ENCODE measurements at regions not wholly inside any gene's neighbourhood (a gene's known extent, or its start where the extent isn't known, plus 50 kb on each side); places are given as distances from the start of the nearest gene placed in this dataset.

DNA sequence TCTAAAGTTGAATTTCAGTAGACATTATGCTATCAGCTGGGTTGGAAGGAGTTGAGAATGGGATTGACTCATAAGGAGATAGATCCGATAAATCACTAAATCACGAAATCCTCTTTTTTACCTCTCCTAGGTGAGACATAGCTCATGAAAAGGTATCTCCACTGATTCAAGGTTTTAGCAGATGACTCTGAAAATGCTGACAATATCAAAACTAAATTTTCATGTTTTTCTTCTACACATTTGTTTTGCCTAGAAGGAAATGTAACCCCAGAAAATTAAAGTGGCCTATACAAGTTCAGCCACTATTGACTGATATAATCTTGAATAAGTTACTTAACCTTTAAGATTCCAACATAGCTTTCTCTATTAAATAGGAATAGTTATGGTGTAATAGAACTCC is 82.2 kb upstream of the VWDE start:
- peaks cover under 1% of the 10 kb centered on the region; the same call in 1 of the 2 replicates for H3K4me1 ChIP-seq (ENCODE audit: insufficient read depth, low read length)
- no peaks in the 10 kb centered on the region for H3K9me3 ChIP-seq (ENCODE audit: low read length)
- no peak overlapping the region for H3K4me2 ChIP-seq (ENCODE audit: low read length)
- no peaks in the 10 kb centered on the region for H3K36me3 ChIP-seq (ENCODE audit: low read depth, low read length)
- no peaks in the 10 kb centered on the region for H3K9me2 ChIP-seq (replicated peaks; ENCODE audit: low read length)
- H3K27me3 ChIP-seq (ENCODE audit: low read length), result no peaks in the 10 kb centered on the region
- no peak overlapping the region for H3K4me3 ChIP-seq (ENCODE audit: low read length)
- DNase-seq (no peak), ATAC-seq (no peak)
- intact Hi-C loops (cut with micrococcal nuclease), result no loop called here
- H3K79me2 ChIP-seq (ENCODE audit: low read length), result no peaks in the 10 kb centered on the region
- ChIA-PET POLR2A (ENCODE audit: unreplicated experiment) (no interaction called here), CTCF (no interaction called here)
- no peaks in the 10 kb centered on the region for H3F3A ChIP-seq (ENCODE audit: low read length, unreplicated experiment)
- no peak overlapping the region for H3K9ac ChIP-seq (ENCODE audit: low read length)
- no peak overlapping the region for H3K27ac ChIP-seq (ENCODE audit: low read length)
- H2AFZ ChIP-seq (ENCODE audit: low read length), result no peak overlapping the region
- H4K20me1 ChIP-seq (ENCODE audit: low read length), result no peaks in the 10 kb centered on the region
- TF ChIP-seq EZH2phosphoT487 (IDR thresholded peaks at IDR 0.05; ENCODE audit: borderline replicate concordance, low read length), result no peak
- no peak for TF ChIP-seq EZH2 (IDR thresholded peaks at IDR 0.05; ENCODE audit: low read length, unreplicated experiment)
- TF ChIP-seq, protein P1, sequence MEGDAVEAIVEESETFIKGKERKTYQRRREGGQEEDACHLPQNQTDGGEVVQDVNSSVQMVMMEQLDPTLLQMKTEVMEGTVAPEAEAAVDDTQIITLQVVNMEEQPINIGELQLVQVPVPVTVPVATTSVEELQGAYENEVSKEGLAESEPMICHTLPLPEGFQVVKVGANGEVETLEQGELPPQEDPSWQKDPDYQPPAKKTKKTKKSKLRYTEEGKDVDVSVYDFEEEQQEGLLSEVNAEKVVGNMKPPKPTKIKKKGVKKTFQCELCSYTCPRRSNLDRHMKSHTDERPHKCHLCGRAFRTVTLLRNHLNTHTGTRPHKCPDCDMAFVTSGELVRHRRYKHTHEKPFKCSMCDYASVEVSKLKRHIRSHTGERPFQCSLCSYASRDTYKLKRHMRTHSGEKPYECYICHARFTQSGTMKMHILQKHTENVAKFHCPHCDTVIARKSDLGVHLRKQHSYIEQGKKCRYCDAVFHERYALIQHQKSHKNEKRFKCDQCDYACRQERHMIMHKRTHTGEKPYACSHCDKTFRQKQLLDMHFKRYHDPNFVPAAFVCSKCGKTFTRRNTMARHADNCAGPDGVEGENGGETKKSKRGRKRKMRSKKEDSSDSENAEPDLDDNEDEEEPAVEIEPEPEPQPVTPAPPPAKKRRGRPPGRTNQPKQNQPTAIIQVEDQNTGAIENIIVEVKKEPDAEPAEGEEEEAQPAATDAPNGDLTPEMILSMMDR (conservative IDR thresholded peaks at IDR 0.05; ENCODE audit: low read depth, low read length), result no peak
- no TSS peak for BruUV-seq (replicated peaks)

DNA sequence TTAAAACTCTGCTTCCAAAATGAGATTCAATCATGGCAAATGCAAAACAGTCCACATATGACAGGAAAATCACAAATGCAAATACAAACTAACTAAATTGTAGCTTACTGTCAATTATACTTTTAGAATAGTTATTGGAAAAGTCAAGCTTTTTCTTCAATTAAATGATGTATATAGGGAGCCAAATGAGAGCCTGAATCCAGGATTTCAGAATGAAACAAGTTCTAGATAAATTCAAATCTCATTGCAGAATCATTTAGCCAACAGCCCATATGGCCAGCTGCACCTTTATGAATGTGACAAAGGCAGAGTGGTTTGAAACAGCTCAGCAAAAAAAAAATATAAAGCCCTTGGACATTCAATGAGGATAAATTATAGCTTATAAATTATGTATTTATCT is 82.2 kb upstream of the SCIN start:
- H3K79me2 ChIP-seq (ENCODE audit: low read length), result no peaks in the 10 kb centered on the region
- ATAC-seq (no peak), DNase-seq (no peak)
- CTCF ChIA-PET, result interaction anchor here (1.4 kb wide), 1 partner anchor 30 kb away, joined by 12 read pairs; no protein-coding TSS in a partner anchor
- no peaks in the 10 kb centered on the region for H4K20me1 ChIP-seq (ENCODE audit: low read length)
- no peaks in the 10 kb centered on the region for H3K9me3 ChIP-seq (ENCODE audit: low read length)
- intact Hi-C loops (cut with micrococcal nuclease), result no loop called here
- H3K27me3 ChIP-seq (ENCODE audit: low read length), result no peaks in the 10 kb centered on the region
- H2AFZ ChIP-seq (ENCODE audit: low read length), result no peak overlapping the region
- H3K4me1 ChIP-seq (ENCODE audit: insufficient read depth, low read length), result peaks cover 25% of the 10 kb centered on the region
- H3K36me3 ChIP-seq (ENCODE audit: low read depth, low read length), result no peaks in the 10 kb centered on the region
- H3F3A ChIP-seq (ENCODE audit: low read length, unreplicated experiment), result no peaks in the 10 kb centered on the region
- H3K4me2 ChIP-seq (ENCODE audit: low read length), result no peak overlapping the region
- no peak overlapping the region for H3K27ac ChIP-seq (ENCODE audit: low read length)
- no peak overlapping the region for H3K9ac ChIP-seq (ENCODE audit: low read length)
- no peak overlapping the region for H3K4me3 ChIP-seq (ENCODE audit: low read length)
- BruUV-seq (replicated peaks), result no TSS peak
- POLR2A ChIA-PET (ENCODE audit: unreplicated experiment), result no interaction called here
- TF ChIP-seq EZH2 (IDR thresholded peaks at IDR 0.05; ENCODE audit: low read length, unreplicated experiment) (no peak), EZH2phosphoT487 (IDR thresholded peaks at IDR 0.05; ENCODE audit: borderline replicate concordance, low read length) (no peak)
- TF ChIP-seq, protein P1 (conservative IDR thresholded peaks at IDR 0.05; ENCODE audit: low read depth, low read length), result no peak
- no peaks in the 10 kb centered on the region for H3K9me2 ChIP-seq (replicated peaks; ENCODE audit: low read length)

DNA sequence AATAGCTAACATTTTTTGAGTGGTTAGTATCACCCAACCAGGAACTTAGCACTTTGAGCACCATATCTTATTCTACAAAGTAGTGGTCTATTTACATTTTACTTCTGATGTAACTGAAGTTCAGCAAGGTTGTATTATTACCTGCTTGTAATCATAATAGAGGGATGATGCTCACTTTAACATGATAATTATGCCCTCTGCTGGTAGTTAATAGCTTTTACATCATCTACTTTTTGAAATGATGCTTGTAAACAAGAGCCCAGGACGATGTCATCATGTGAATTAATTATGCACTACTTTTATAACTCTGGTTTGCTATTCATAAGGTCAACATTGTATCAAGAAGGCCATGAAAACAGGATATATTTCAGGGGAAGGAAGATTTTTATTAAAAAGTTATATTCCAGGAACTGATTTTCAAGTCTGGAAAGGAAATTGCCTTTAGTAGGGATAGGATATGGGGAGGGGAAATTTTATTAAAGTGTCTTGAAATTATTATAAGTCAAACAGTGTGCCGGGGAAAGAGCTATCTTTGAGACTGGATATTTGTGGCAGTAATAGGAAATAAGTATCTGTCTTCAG is 80.3 kb upstream of the SCIN start:
- CTCF ChIA-PET, result interaction anchor here (0.6 to 2.2 kb wide), 7 partner anchors 32 to 660 kb away, joined by 3 to 73 read pairs (median 4); no protein-coding TSS in a partner anchor
- POLR2A ChIA-PET (ENCODE audit: unreplicated experiment), result no interaction called here
- no peaks in the 10 kb centered on the region for H3K27me3 ChIP-seq (ENCODE audit: low read length)

More for the DNA sequence above, 80.3 kb upstream of the SCIN start:
- Histone ChIP-seq H3K36me3 (ENCODE audit: low read depth, low read length) (no peaks in the 10 kb centered on the region), H3K4me2 (ENCODE audit: low read length) (no peak overlapping the region), H3F3A (ENCODE audit: low read length, unreplicated experiment) (no peaks in the 10 kb centered on the region), H3K4me3 (ENCODE audit: low read length) (no peak overlapping the region), H4K20me1 (ENCODE audit: low read length) (no peaks in the 10 kb centered on the region), H3K9ac (ENCODE audit: low read length) (no peak overlapping the region), H3K27ac (ENCODE audit: low read length) (no peak overlapping the region), H2AFZ (ENCODE audit: low read length) (no peak overlapping the region), H3K9me2 (replicated peaks; ENCODE audit: low read length) (no peaks in the 10 kb centered on the region), H3K79me2 (ENCODE audit: low read length) (no peaks in the 10 kb centered on the region), H3K9me3 (ENCODE audit: low read length) (no peaks in the 10 kb centered on the region), H3K4me1 (ENCODE audit: insufficient read depth, low read length) (peaks cover 41% of the 10 kb centered on the region)
- ATAC-seq, result peak; percentile 21; the same call in 1 of the 2 replicates
- TF ChIP-seq EZH2phosphoT487 (IDR thresholded peaks at IDR 0.05; ENCODE audit: borderline replicate concordance, low read length), result no peak
- TF ChIP-seq, protein P1 (conservative IDR thresholded peaks at IDR 0.05; ENCODE audit: low read depth, low read length), result peak; percentile 77
- no peak for TF ChIP-seq EZH2 (IDR thresholded peaks at IDR 0.05; ENCODE audit: low read length, unreplicated experiment)
- peak; percentile 66 for DNase-seq
- BruUV-seq (replicated peaks), result no TSS peak
- intact Hi-C loops (cut with micrococcal nuclease), result loop anchor here (1.0 to 10.0 kb wide), 5 partner anchors 32 to 1115 kb away; no protein-coding TSS in a partner anchor

All from PC-3 (cell line).